ENCODE measurements at regions not wholly inside any gene's neighbourhood (a gene's known extent, or its start where the extent isn't known, plus 50 kb on each side); places are given as distances from the start of the nearest gene placed in this dataset.

DNA sequence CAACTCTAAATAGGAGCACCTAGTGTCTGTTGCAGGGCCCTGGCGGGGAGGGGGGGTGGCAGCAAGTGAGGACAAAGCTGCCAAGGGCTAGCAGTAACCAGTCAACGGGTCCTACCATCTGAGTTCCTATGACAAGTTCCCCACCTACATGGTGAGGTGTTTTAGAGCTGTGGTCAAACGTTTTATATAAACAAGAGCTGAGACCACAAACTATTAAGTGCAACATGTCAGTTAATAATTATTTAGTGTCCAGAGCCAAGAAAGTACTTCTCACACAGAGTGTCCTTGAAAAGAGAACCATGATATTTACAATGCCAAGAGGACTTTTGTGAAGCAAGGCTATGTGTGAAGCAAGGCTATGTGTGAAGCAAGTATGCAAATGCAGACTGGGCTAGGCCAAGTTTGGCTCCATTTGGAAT is 434.7 kb downstream of the TNS3 start:
- TF ChIP-seq CTCF (IDR thresholded peaks at IDR 0.05; ENCODE audit: insufficient read depth, low read depth, low read length) (no peak), EZH2 (IDR thresholded peaks at IDR 0.05; ENCODE audit: insufficient read depth, low read length) (no peak)
